ENCODE measurements at regions not wholly inside any gene's neighbourhood (a gene's known extent, or its start where the extent isn't known, plus 50 kb on each side); places are given as distances from the start of the nearest gene placed in this dataset.

DNA sequence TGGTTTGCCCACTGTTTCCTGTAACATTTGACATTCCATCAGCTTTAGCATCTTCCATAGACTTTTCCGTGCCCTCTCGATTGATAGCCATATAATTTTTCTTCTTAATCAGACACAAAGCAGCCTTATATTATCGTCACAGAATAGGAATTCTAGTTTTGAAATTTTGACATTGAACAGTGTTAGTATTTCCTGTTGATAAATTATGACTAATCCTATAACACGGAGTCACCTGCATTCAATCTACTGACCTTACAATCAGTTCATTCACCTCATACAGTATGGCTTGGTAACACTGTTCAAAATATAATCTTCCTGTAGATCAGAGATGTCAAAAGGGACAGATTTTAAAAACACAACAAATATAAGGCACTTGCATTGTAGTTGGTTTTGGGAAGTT, 423.7 kb downstream of the C3orf38 start:
- H3K27me3 ChIP-seq (ENCODE audit: control insufficient read depth, insufficient read depth, low read length) = no peaks in the 10 kb centered on the region
- no peak for TF ChIP-seq CTCF (IDR thresholded peaks at IDR 0.05; ENCODE audit: insufficient read depth, low read length, poor library complexity, severe bottlenecking)
- DNase-seq (ENCODE audit: low read depth) = no peak
- no peaks in the 10 kb centered on the region for H3K36me3 ChIP-seq (ENCODE audit: control insufficient read depth, insufficient read depth, low read length)
- no peak overlapping the region for H3K4me3 ChIP-seq (ENCODE audit: low read depth, low read length)

DNA sequence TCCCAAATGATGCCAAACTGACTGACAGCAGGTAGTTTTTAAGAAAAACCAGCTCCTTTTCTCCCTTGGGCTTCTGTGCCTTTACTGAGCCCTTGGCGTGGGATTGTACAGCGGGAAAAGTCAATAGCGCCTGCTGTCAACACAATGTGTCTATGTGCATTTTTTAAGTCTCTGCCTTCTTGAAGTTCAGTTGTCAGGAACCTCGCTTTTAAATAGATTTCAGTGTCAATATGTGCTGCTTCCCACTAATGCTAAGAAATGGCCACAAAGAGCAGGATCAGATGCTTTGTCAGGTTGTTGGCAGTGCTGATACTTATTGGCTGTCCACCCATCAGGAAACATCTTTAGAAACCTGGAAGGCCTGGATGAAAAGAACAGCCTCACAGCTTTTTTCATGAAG, 424.4 kb downstream of the C3orf38 start:
- no peak for DNase-seq (ENCODE audit: low read depth)
- no peak overlapping the region for H3K4me3 ChIP-seq (ENCODE audit: low read depth, low read length)
- no peaks in the 10 kb centered on the region for H3K27me3 ChIP-seq (ENCODE audit: control insufficient read depth, insufficient read depth, low read length)
- H3K36me3 ChIP-seq (ENCODE audit: control insufficient read depth, insufficient read depth, low read length) = no peaks in the 10 kb centered on the region
- TF ChIP-seq CTCF (IDR thresholded peaks at IDR 0.05; ENCODE audit: insufficient read depth, low read length, poor library complexity, severe bottlenecking) = no peak

DNA sequence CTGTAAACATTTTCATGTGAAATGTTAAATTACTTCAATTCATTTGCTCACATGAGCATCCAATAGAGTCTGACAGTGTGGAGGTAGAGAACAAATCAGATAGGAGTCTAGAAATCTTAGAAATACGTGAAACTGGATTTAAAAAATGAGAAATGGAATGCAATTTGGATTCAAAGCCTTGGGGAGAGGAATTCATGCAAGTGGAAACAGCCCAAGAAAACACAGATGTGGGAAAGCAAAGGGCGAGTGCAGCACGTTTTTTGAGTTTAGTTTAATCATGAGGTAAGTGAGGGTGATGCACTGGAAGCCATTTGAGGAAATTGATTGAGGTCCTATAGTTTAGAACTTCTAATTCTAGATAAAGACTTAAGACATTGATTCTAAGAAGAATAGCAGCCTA, 434.7 kb downstream of the C3orf38 start:
- Histone ChIP-seq H3K4me3 (ENCODE audit: low read depth, low read length) (no peak overlapping the region), H3K36me3 (ENCODE audit: control insufficient read depth, insufficient read depth, low read length) (no peaks in the 10 kb centered on the region), H3K27me3 (ENCODE audit: control insufficient read depth, insufficient read depth, low read length) (no peaks in the 10 kb centered on the region)
- TF ChIP-seq CTCF (IDR thresholded peaks at IDR 0.05; ENCODE audit: insufficient read depth, low read length, poor library complexity, severe bottlenecking) = no peak
- no peak for DNase-seq (ENCODE audit: low read depth)

DNA sequence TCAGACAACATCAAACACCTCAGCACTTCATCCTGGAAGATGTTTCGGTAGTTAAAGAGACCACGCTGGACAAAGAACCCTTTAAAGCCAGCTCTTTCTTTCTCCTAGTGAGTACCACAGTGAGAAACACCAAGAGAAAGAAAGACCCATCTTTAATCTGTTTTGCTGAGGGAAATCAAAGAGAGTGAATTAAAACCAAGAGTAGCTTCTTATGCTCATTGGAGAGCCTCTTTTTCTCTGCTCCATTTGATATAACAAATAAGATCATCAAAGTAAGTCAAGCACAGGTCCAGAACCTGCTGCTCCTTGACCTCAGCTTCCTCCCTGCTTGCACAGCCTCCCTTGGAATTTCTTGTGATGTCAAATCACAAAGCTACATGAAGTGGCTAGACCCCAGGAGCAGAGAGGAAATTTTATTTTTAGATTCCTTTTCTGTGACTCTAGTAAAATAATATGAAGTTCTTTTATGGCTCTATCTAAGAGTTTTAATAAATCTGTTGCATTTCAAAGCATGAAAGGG, 436.4 kb downstream of the C3orf38 start:
- H3K4me3 ChIP-seq (ENCODE audit: low read depth, low read length) = no peak overlapping the region
- no peak for DNase-seq (ENCODE audit: low read depth)
- no peaks in the 10 kb centered on the region for H3K36me3 ChIP-seq (ENCODE audit: control insufficient read depth, insufficient read depth, low read length)
- no peaks in the 10 kb centered on the region for H3K27me3 ChIP-seq (ENCODE audit: control insufficient read depth, insufficient read depth, low read length)
- no peak for TF ChIP-seq CTCF (IDR thresholded peaks at IDR 0.05; ENCODE audit: insufficient read depth, low read length, poor library complexity, severe bottlenecking)

DNA sequence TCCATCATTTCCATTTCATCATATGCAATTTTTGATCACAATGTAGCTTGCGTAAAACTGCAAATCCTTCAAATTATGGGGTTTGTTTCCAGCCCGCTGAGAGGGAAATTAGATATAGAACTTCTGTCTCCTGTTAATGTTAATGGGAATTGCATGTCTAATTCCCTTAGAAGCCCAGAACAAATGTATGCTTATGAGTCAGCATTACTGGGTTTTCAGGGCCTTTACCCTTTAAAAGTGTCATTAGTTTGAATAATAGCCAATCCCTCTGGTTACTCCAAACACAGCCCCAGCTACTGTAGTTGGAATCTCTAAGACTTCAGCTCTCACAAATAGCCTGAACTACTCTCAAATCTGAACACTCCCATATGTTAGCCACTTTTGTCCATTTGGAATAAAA, 439.4 kb downstream of the C3orf38 start:
- Histone ChIP-seq H3K4me3 (ENCODE audit: low read depth, low read length) (no peak overlapping the region), H3K27me3 (ENCODE audit: control insufficient read depth, insufficient read depth, low read length) (no peaks in the 10 kb centered on the region), H3K36me3 (ENCODE audit: control insufficient read depth, insufficient read depth, low read length) (no peaks in the 10 kb centered on the region)
- TF ChIP-seq CTCF (IDR thresholded peaks at IDR 0.05; ENCODE audit: insufficient read depth, low read length, poor library complexity, severe bottlenecking) = no peak
- DNase-seq (ENCODE audit: low read depth) = peak; percentile 7

GRCh38 chr3:88595026-88595425, 445.3 kb downstream of the C3orf38 start:
- Histone ChIP-seq H3K27me3 (ENCODE audit: control insufficient read depth, insufficient read depth, low read length) (no peaks in the 10 kb centered on the region), H3K36me3 (ENCODE audit: control insufficient read depth, insufficient read depth, low read length) (no peaks in the 10 kb centered on the region), H3K4me3 (ENCODE audit: low read depth, low read length) (no peak overlapping the region)
- DNase-seq (ENCODE audit: low read depth) = no peak
- no peak for TF ChIP-seq CTCF (IDR thresholded peaks at IDR 0.05; ENCODE audit: insufficient read depth, low read length, poor library complexity, severe bottlenecking)
